ENCODE measurements at regions not wholly inside any gene's neighbourhood (a gene's known extent, or its start where the extent isn't known, plus 50 kb on each side); places are given as distances from the start of the nearest gene placed in this dataset.

DNA sequence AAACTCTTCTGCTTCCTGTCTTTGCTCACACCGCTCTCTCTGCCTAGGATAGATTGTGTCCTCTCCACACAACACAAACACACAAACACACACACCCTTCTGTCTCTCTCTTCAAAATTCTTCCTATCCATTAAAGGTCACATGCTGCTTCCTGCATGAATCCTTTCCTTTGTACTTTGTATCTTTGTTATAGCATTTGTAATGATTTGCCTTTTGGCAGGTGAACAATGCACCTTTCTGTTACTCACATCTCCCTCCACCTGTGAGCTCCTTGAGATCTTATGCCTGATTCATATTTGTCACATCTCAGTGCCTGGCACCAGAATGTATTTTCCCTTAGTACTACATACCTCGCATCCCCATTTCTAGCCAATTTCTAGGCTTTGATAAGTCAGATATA lies 251.4 kb upstream of the UMPS start (continued):
- TF ChIP-seq, protein P1, sequence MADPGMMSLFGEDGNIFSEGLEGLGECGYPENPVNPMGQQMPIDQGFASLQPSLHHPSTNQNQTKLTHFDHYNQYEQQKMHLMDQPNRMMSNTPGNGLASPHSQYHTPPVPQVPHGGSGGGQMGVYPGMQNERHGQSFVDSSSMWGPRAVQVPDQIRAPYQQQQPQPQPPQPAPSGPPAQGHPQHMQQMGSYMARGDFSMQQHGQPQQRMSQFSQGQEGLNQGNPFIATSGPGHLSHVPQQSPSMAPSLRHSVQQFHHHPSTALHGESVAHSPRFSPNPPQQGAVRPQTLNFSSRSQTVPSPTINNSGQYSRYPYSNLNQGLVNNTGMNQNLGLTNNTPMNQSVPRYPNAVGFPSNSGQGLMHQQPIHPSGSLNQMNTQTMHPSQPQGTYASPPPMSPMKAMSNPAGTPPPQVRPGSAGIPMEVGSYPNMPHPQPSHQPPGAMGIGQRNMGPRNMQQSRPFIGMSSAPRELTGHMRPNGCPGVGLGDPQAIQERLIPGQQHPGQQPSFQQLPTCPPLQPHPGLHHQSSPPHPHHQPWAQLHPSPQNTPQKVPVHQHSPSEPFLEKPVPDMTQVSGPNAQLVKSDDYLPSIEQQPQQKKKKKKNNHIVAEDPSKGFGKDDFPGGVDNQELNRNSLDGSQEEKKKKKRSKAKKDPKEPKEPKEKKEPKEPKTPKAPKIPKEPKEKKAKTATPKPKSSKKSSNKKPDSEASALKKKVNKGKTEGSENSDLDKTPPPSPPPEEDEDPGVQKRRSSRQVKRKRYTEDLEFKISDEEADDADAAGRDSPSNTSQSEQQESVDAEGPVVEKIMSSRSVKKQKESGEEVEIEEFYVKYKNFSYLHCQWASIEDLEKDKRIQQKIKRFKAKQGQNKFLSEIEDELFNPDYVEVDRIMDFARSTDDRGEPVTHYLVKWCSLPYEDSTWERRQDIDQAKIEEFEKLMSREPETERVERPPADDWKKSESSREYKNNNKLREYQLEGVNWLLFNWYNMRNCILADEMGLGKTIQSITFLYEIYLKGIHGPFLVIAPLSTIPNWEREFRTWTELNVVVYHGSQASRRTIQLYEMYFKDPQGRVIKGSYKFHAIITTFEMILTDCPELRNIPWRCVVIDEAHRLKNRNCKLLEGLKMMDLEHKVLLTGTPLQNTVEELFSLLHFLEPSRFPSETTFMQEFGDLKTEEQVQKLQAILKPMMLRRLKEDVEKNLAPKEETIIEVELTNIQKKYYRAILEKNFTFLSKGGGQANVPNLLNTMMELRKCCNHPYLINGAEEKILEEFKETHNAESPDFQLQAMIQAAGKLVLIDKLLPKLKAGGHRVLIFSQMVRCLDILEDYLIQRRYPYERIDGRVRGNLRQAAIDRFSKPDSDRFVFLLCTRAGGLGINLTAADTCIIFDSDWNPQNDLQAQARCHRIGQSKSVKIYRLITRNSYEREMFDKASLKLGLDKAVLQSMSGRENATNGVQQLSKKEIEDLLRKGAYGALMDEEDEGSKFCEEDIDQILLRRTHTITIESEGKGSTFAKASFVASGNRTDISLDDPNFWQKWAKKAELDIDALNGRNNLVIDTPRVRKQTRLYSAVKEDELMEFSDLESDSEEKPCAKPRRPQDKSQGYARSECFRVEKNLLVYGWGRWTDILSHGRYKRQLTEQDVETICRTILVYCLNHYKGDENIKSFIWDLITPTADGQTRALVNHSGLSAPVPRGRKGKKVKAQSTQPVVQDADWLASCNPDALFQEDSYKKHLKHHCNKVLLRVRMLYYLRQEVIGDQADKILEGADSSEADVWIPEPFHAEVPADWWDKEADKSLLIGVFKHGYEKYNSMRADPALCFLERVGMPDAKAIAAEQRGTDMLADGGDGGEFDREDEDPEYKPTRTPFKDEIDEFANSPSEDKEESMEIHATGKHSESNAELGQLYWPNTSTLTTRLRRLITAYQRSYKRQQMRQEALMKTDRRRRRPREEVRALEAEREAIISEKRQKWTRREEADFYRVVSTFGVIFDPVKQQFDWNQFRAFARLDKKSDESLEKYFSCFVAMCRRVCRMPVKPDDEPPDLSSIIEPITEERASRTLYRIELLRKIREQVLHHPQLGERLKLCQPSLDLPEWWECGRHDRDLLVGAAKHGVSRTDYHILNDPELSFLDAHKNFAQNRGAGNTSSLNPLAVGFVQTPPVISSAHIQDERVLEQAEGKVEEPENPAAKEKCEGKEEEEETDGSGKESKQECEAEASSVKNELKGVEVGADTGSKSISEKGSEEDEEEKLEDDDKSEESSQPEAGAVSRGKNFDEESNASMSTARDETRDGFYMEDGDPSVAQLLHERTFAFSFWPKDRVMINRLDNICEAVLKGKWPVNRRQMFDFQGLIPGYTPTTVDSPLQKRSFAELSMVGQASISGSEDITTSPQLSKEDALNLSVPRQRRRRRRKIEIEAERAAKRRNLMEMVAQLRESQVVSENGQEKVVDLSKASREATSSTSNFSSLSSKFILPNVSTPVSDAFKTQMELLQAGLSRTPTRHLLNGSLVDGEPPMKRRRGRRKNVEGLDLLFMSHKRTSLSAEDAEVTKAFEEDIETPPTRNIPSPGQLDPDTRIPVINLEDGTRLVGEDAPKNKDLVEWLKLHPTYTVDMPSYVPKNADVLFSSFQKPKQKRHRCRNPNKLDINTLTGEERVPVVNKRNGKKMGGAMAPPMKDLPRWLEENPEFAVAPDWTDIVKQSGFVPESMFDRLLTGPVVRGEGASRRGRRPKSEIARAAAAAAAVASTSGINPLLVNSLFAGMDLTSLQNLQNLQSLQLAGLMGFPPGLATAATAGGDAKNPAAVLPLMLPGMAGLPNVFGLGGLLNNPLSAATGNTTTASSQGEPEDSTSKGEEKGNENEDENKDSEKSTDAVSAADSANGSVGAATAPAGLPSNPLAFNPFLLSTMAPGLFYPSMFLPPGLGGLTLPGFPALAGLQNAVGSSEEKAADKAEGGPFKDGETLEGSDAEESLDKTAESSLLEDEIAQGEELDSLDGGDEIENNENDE (IDR thresholded peaks at IDR 0.05; ENCODE audit: insufficient replicate concordance, low read length) = no peak
- no peak for TF ChIP-seq RNF2 (IDR thresholded peaks at IDR 0.05; ENCODE audit: borderline replicate concordance, low read depth, low read length, missing control alignments, poor library complexity, severe bottlenecking)
- TF ChIP-seq EP300 (IDR thresholded peaks at IDR 0.05; ENCODE audit: borderline replicate concordance in 1 of 2, low read depth in 2 of 2, low read length in 2 of 2) = no peak
- TF ChIP-seq POLR2AphosphoS5 (IDR thresholded peaks at IDR 0.05; ENCODE audit: low read depth, low read length) = no peak
- no peak for TF ChIP-seq GTF2F1 (IDR thresholded peaks at IDR 0.05; ENCODE audit: borderline replicate concordance, low read depth, low read length)
- TF ChIP-seq CHD1 (IDR thresholded peaks at IDR 0.05; ENCODE audit: low read depth, low read length) = no peak
- TF ChIP-seq SP2 (IDR thresholded peaks at IDR 0.05; ENCODE audit: low read length) = no peak
- TF ChIP-seq KDM1A (IDR thresholded peaks at IDR 0.05; ENCODE audit: borderline replicate concordance, low read length) = no peak
- no peak for TF ChIP-seq SIX5 (IDR thresholded peaks at IDR 0.05; ENCODE audit: low read depth, low read length)
- no peak for TF ChIP-seq SP1 (IDR thresholded peaks at IDR 0.05; ENCODE audit: low read depth, low read length)
